ENCODE measurements at regions not wholly inside any gene's neighbourhood (a gene's known extent, or its start where the extent isn't known, plus 50 kb on each side); places are given as distances from the start of the nearest gene placed in this dataset.

DNA sequence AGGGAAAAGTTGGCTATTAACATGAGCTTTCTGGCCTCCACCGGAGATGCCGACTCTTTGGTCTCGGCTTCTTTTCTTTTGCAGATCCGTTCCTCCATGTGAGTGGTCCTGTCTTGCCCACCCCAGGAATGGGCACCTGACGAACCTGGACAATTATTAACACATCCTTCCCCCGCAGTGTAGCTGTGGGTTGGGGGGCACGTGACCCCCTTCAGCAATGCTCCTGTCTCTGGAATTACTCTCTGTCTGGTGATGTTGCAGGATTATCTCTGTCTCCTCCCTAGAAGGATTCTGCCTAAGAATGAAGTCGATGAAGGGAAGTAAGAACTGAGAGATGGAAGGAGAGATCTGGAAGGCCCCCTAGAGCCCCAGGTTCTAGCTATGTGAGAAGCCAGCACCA lies 115.2 kb upstream of the NPAS2 start (continued):
- TF ChIP-seq, protein P1, sequence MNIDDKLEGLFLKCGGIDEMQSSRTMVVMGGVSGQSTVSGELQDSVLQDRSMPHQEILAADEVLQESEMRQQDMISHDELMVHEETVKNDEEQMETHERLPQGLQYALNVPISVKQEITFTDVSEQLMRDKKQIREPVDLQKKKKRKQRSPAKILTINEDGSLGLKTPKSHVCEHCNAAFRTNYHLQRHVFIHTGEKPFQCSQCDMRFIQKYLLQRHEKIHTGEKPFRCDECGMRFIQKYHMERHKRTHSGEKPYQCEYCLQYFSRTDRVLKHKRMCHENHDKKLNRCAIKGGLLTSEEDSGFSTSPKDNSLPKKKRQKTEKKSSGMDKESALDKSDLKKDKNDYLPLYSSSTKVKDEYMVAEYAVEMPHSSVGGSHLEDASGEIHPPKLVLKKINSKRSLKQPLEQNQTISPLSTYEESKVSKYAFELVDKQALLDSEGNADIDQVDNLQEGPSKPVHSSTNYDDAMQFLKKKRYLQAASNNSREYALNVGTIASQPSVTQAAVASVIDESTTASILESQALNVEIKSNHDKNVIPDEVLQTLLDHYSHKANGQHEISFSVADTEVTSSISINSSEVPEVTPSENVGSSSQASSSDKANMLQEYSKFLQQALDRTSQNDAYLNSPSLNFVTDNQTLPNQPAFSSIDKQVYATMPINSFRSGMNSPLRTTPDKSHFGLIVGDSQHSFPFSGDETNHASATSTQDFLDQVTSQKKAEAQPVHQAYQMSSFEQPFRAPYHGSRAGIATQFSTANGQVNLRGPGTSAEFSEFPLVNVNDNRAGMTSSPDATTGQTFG (tag by site-specific recombination; IDR thresholded peaks at IDR 0.05; ENCODE audit: borderline replicate concordance), result no peak
- TF ChIP-seq ZNF394 (tag by site-specific recombination; IDR thresholded peaks at IDR 0.05; ENCODE audit: borderline replicate concordance), result no peak
- TF ChIP-seq IKZF3 (tag by site-specific recombination; IDR thresholded peaks at IDR 0.05), result no peak
- TF ChIP-seq, protein P2, sequence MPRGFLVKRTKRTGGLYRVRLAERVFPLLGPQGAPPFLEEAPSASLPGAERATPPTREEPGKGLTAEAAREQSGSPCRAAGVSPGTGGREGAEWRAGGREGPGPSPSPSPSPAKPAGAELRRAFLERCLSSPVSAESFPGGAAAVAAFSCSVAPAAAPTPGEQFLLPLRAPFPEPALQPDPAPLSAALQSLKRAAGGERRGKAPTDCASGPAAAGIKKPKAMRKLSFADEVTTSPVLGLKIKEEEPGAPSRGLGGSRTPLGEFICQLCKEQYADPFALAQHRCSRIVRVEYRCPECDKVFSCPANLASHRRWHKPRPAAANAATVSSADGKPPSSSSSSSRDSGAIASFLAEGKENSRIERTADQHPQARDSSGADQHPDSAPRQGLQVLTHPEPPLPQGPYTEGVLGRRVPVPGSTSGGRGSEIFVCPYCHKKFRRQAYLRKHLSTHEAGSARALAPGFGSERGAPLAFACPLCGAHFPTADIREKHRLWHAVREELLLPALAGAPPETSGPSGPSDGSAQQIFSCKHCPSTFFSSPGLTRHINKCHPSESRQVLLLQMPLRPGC (tag by site-specific recombination; IDR thresholded peaks at IDR 0.05), result no peak
- no peak for TF ChIP-seq KLF7 (tag by site-specific recombination; IDR thresholded peaks at IDR 0.05; ENCODE audit: borderline replicate concordance)
- TF ChIP-seq, protein P3, sequence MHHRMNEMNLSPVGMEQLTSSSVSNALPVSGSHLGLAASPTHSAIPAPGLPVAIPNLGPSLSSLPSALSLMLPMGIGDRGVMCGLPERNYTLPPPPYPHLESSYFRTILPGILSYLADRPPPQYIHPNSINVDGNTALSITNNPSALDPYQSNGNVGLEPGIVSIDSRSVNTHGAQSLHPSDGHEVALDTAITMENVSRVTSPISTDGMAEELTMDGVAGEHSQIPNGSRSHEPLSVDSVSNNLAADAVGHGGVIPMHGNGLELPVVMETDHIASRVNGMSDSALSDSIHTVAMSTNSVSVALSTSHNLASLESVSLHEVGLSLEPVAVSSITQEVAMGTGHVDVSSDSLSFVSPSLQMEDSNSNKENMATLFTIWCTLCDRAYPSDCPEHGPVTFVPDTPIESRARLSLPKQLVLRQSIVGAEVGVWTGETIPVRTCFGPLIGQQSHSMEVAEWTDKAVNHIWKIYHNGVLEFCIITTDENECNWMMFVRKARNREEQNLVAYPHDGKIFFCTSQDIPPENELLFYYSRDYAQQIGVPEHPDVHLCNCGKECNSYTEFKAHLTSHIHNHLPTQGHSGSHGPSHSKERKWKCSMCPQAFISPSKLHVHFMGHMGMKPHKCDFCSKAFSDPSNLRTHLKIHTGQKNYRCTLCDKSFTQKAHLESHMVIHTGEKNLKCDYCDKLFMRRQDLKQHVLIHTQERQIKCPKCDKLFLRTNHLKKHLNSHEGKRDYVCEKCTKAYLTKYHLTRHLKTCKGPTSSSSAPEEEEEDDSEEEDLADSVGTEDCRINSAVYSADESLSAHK (tag by site-specific recombination; IDR thresholded peaks at IDR 0.05), result no peak
- TF ChIP-seq ZFP69B (tag by site-specific recombination; IDR thresholded peaks at IDR 0.05), result no peak
- TF ChIP-seq FEZF1 (tag by site-specific recombination; IDR thresholded peaks at IDR 0.05), result no peak
- no peak for TF ChIP-seq SALL2 (tag by site-specific recombination; IDR thresholded peaks at IDR 0.05; ENCODE audit: borderline replicate concordance)

DNA sequence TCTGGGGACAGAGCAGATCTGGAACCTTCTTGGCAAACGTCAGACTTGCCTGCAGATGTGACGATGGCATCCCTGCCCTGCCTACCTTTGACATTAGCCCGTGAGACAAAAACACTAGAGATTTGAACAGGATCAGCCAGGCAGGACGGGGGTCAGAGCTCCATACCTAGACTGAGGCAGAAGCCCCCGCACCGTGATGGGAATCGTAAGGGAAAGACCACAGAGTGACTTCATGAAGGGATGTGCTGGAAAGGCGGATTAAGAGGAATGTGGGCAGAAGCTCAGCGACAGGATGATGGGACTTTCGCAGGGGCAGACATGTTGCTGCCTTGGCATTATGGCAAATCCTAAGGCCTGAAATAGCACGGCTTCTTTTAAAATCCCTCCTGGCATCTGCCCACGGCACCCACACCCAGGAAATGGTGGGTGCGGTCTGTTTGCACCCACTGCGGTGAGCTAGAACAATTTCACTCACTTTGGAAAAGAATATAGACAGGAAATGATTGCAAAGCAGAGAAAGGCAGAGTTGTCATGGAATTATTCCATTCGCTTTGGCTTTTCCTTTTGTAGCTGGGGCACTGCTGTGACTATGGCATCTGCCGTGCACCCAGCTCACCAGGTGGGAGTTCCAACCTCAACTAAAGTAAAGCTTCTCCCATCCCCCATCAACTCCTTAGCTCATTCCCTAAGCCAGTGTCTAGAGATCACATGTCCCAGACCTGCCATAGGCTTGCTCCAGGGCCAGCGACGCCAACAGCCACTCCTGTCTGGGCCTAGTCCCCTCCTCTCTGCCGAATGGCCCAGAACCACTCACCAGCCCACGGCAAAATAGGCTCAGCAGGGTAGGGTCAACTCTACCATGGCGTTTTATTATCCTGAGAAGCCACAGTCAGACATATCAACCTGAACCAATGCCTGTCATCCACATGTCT lies 112.7 kb upstream of the NPAS2 start:
- Histone ChIP-seq H3K4me3 (ENCODE audit: low read depth, low read length) (no peak overlapping the region), H3K4me1 (ENCODE audit: control insufficient read depth, insufficient read depth, low read length) (no peaks in the 10 kb centered on the region), H3K27ac (ENCODE audit: extremely low read depth, low read depth, low read length) (no peak overlapping the region), H3K9me3 (ENCODE audit: control insufficient read depth, insufficient read depth, low read depth, low read length) (no peaks in the 10 kb centered on the region), H3K36me3 (ENCODE audit: control insufficient read depth in 2 of 2, insufficient read depth in 1 of 2, low read length in 2 of 2) (no peaks in the 10 kb centered on the region)
- TF ChIP-seq ZBTB1 (tag by site-specific recombination; IDR thresholded peaks at IDR 0.05), result no peak
- no peak for TF ChIP-seq MZF1 (tag by site-specific recombination; IDR thresholded peaks at IDR 0.05; ENCODE audit: borderline replicate concordance)
- no peak for TF ChIP-seq ZNF621 (tag by site-specific recombination; IDR thresholded peaks at IDR 0.05)
- CTCF ChIA-PET, result no interaction called here
- POLR2A ChIA-PET, result interaction anchor here (1.9 kb wide), 1 partner anchor 295 kb away, joined by 7 read pairs; the partner anchor contains the start of gene RPL31

DNA sequence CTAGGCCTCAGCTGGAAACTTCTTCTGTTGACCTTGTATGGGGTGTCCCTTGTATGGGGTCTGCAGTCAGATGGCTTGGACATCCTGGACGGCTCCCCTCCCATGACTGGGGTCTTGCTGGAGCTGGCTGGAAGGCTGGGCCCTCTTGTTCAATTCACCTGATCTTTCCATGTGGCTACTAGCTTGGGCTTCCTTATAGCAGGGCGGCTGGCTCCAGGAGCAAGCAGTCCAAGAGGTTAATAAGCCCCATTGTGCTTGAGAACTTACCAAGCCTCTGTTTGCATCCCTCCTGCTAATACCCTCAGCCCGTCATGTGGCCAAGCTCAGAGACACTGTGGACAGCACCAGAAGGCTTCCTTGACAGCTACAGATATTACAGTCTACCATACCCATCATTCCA lies 111.6 kb upstream of the NPAS2 start:
- POLR2A ChIA-PET, result interaction anchor here (1.9 kb wide), 1 partner anchor 294 kb away, joined by 7 read pairs; the partner anchor contains the start of gene RPL31
- CTCF ChIA-PET, result no interaction called here
- Histone ChIP-seq H3K4me3 (ENCODE audit: low read depth, low read length) (no peak overlapping the region), H3K9me3 (ENCODE audit: control insufficient read depth, insufficient read depth, low read depth, low read length) (no peaks in the 10 kb centered on the region), H3K27ac (ENCODE audit: extremely low read depth, low read depth, low read length) (no peak overlapping the region), H3K4me1 (ENCODE audit: control insufficient read depth, insufficient read depth, low read length) (no peaks in the 10 kb centered on the region), H3K36me3 (ENCODE audit: control insufficient read depth in 2 of 2, insufficient read depth in 1 of 2, low read length in 2 of 2) (no peaks in the 10 kb centered on the region)
- no peak for TF ChIP-seq ZBTB1 (tag by site-specific recombination; IDR thresholded peaks at IDR 0.05)
- TF ChIP-seq ZNF23 (tag by site-specific recombination; IDR thresholded peaks at IDR 0.05; ENCODE audit: borderline replicate concordance), result no peak
- TF ChIP-seq ZNF292 (tag by site-specific recombination; IDR thresholded peaks at IDR 0.05; ENCODE audit: borderline replicate concordance, low read depth), result no peak
- TF ChIP-seq OVOL3 (tag by site-specific recombination; IDR thresholded peaks at IDR 0.05), result no peak
- TF ChIP-seq ZNF701 (tag by site-specific recombination; IDR thresholded peaks at IDR 0.05), result no peak
- no peak for TF ChIP-seq ZNF16 (tag by site-specific recombination; IDR thresholded peaks at IDR 0.05; ENCODE audit: low read depth)
- no peak for TF ChIP-seq ZBTB21 (tag by site-specific recombination; IDR thresholded peaks at IDR 0.05)
- no peak for TF ChIP-seq ZNF544 (tag by site-specific recombination; IDR thresholded peaks at IDR 0.05)
- no peak for TF ChIP-seq ZNF211 (tag by site-specific recombination; IDR thresholded peaks at IDR 0.05; ENCODE audit: low read depth)
- TF ChIP-seq GFI1B (tag by site-specific recombination; IDR thresholded peaks at IDR 0.05), result no peak
- no peak for TF ChIP-seq ZNF394 (tag by site-specific recombination; IDR thresholded peaks at IDR 0.05; ENCODE audit: borderline replicate concordance)
- no peak for TF ChIP-seq ZNF19 (tag by site-specific recombination; IDR thresholded peaks at IDR 0.05; ENCODE audit: low read depth)
- TF ChIP-seq ZNF621 (tag by site-specific recombination; IDR thresholded peaks at IDR 0.05), result no peak
- TF ChIP-seq, protein P4, sequence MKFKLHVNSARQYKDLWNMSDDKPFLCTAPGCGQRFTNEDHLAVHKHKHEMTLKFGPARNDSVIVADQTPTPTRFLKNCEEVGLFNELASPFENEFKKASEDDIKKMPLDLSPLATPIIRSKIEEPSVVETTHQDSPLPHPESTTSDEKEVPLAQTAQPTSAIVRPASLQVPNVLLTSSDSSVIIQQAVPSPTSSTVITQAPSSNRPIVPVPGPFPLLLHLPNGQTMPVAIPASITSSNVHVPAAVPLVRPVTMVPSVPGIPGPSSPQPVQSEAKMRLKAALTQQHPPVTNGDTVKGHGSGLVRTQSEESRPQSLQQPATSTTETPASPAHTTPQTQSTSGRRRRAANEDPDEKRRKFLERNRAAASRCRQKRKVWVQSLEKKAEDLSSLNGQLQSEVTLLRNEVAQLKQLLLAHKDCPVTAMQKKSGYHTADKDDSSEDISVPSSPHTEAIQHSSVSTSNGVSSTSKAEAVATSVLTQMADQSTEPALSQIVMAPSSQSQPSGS (tag by site-specific recombination; IDR thresholded peaks at IDR 0.05; ENCODE audit: low read depth), result no peak

Measured in HEK293 (cell line).